Pancreas (tissue), 10 donors: ENCODE measurements at regions not wholly inside any gene's neighbourhood (a gene's known extent, or its start where the extent isn't known, plus 50 kb on each side); places are given as distances from the start of the nearest gene placed in this dataset.

Source experiments
- ATAC-seq, 4 donors: fragments of 200-7000 bp; cut with Tn5 transposase; one replicate each; pipeline versions ENCODE4 v1.8.0 to v1.9.1; 2020; ENCODE audit warnings: mild to moderate bottlenecking in 4 of 4, moderate library complexity in 4 of 4
- DNase-seq, 6 donors: peaks; one replicate each; pipeline ENCODE4 v3.0.0-alpha.2; 2020
- FAIRE-seq: peaks from 2 replicates; lab custom pipeline; 2012; peaks lifted over from hg19 to GRCh38; lab: Jason Lieb, UNC
- H3K27ac ChIP-seq, 4 donors: fragments of 200-600 bp; sonication (generic); 1 replicate in 3 of 4; 2 replicates in 1 of 4; pipeline versions ENCODE4 v1.5.0 to v1.8.0; 2020
- H3K27me3 ChIP-seq, 4 donors: fragments of 200-600 bp; one replicate each; pipeline ENCODE4 v1.8.0; 2021
- H3K36me3 ChIP-seq, 3 donors: fragments of 200-600 bp; sonication (generic) in 1 of 3; one replicate each; pipeline versions ENCODE4 v1.5.0 to v1.8.0; 2020 to 2021
- H3K4me1 ChIP-seq, 3 donors: fragments of 200-600 bp; one replicate each; pipeline ENCODE4 v1.8.0; 2021
- H3K4me3 ChIP-seq, 4 donors: fragments of 200-600 bp; sonication (generic) in 2 of 4; one replicate each; pipeline versions ENCODE4 v1.5.0 to v1.8.0; 2020 to 2021
- H3K9me3 ChIP-seq, 4 donors: fragments of 200-600 bp; one replicate each; pipeline ENCODE4 v1.8.0; 2021
- CTCF ChIP-seq, 4 donors: fragments of 200-600 bp; sonication (generic) in 3 of 4; IDR thresholded peaks; one replicate each; pipeline versions ENCODE4 v1.5.0 to v1.8.0; 2021; ENCODE audit warnings: antibody characterized with exemption in 4 of 4
- WGBS, 2 donors: extraction: QIAGEN DNeasy Blood & Tissue Kit; methylation state at CpG; one replicate each; pipeline ENCODE4 v1.1.7; 2013; 5-methylcytosine and 5-hydroxymethylcytosine counted together
- intact Hi-C, 3 donors: fragments of 100-400 bp; cut with DNase I; formaldehyde crosslinking; loops; one replicate each; pipeline versions ENCODE4 v1.11.1 to v1.14.2; 2022
- donor health status: healthy with polysubstance abuse.
- donor health status: DM: no; HTN: no; CAD: no; lungs with moderate emphysema.
- donor health status: DM: no; HTN: no; CAD: no.
- donor health status: control.
- donor health status: control.
- donor health status: Bipolar disorder and iron deficiency.
- donor health status: DM: yes; HTN: yes; CAD: no.
- donor health status: DM: no; HTN: no; CAD: no.
- donor health status: DM: no; HTN: no; CAD: no.
- donor health status: DM: yes; HTN: yes; CAD: no.

- no peak overlapping the region for H3K27ac ChIP-seq
- H3K9me3 ChIP-seq, result no peaks in the 10 kb centered on the region
- H3K36me3 ChIP-seq, result no peaks in the 10 kb centered on the region
- no peak for DNase-seq
- intact Hi-C loops, result no loop called here
- no peaks in the 10 kb centered on the region for H3K4me1 ChIP-seq
- TF ChIP-seq CTCF (IDR thresholded peaks at IDR 0.05), result no peak
- no peak overlapping the region for H3K4me3 ChIP-seq
- no peaks in the 10 kb centered on the region for H3K27me3 ChIP-seq
- ATAC-seq, result no peak
- no peak for FAIRE-seq
Observed at GRCh38 chr13:84978851-84979250, 820.4 kb downstream of the SLITRK6 start.

GRCh38 chr13:84973661-84974060 lies 825.6 kb downstream of the SLITRK6 start:
- FAIRE-seq, result no peak
- Histone ChIP-seq H3K27ac (no peak overlapping the region), H3K9me3 (no peaks in the 10 kb centered on the region), H3K27me3 (no peaks in the 10 kb centered on the region), H3K36me3 (no peaks in the 10 kb centered on the region), H3K4me1 (no peaks in the 10 kb centered on the region), H3K4me3 (no peak overlapping the region)
- no peak for ATAC-seq
- TF ChIP-seq CTCF (IDR thresholded peaks at IDR 0.05), result no peak
- intact Hi-C loops, result no loop called here
- DNase-seq, result no peak
- 67 to 92% methylated on average over 1 of the region's 1 CpG for WGBS, 2 donors

GRCh38 chr13:84972907-84973306 lies 826.3 kb downstream of the SLITRK6 start:
- ATAC-seq (no peak), DNase-seq (no peak), FAIRE-seq (no peak)
- no peak for TF ChIP-seq CTCF (IDR thresholded peaks at IDR 0.05)
- intact Hi-C loops, result no loop called here
- WGBS, 2 donors, result 68 to 89% methylated on average over 4 of the region's 4 CpGs
- Histone ChIP-seq H3K36me3 (no peaks in the 10 kb centered on the region), H3K4me1 (no peaks in the 10 kb centered on the region), H3K27ac (no peak overlapping the region), H3K9me3 (no peaks in the 10 kb centered on the region), H3K27me3 (no peaks in the 10 kb centered on the region), H3K4me3 (no peak overlapping the region)

- H3K9me3 ChIP-seq, result no peaks in the 10 kb centered on the region
- intact Hi-C loops, result no loop called here
- ATAC-seq, result no peak
- no peaks in the 10 kb centered on the region for H3K27me3 ChIP-seq
- WGBS, 2 donors, result 32 to 33% methylated on average over 1 of the region's 1 CpG
- FAIRE-seq, result no peak
- H3K4me1 ChIP-seq, result no peaks in the 10 kb centered on the region
- no peak for DNase-seq
- no peak overlapping the region for H3K27ac ChIP-seq
- H3K36me3 ChIP-seq, result no peaks in the 10 kb centered on the region
- TF ChIP-seq CTCF (IDR thresholded peaks at IDR 0.05), result no peak
- no peak overlapping the region for H3K4me3 ChIP-seq
Observed at GRCh38 chr13:84962849-84963248, 836.4 kb downstream of the SLITRK6 start.

GRCh38 chr13:84962141-84962750 lies 837.0 kb downstream of the SLITRK6 start:
- DNase-seq (peak in 1 of 6 donors; percentile 58), ATAC-seq (no peak), FAIRE-seq (no peak)
- no peak overlapping the region for H3K27ac ChIP-seq
- WGBS, 2 donors, result 71 to 81% methylated on average over 12 of the region's 12 CpGs
- intact Hi-C loops, result no loop called here
- no peaks in the 10 kb centered on the region for H3K4me1 ChIP-seq
- no peak overlapping the region for H3K4me3 ChIP-seq
- H3K27me3 ChIP-seq, result no peaks in the 10 kb centered on the region
- no peaks in the 10 kb centered on the region for H3K9me3 ChIP-seq
- TF ChIP-seq CTCF (IDR thresholded peaks at IDR 0.05), result no peak
- no peaks in the 10 kb centered on the region for H3K36me3 ChIP-seq
